C4-2B (cell line): ENCODE measurements at regions not wholly inside any gene's neighbourhood (a gene's known extent, or its start where the extent isn't known, plus 50 kb on each side); places are given as distances from the start of the nearest gene placed in this dataset.

Source experiments
- H3K27ac ChIP-seq: fragments of 450-650 bp; 2 replicates; pipeline ENCODE4 v1.5.1; 2017
- ZFX ChIP-seq: fragments of 450-650 bp; IDR thresholded peaks from 2 replicates; pipeline ENCODE4 v1.6.1; 2017
- TF ChIP-seq, protein P1 (sequence below): fragments of 450-650 bp; conservative IDR thresholded peaks from 2 replicates; pipeline ENCODE4 v1.5.1; 2017; ENCODE audit warnings: mild to moderate bottlenecking

DNA sequence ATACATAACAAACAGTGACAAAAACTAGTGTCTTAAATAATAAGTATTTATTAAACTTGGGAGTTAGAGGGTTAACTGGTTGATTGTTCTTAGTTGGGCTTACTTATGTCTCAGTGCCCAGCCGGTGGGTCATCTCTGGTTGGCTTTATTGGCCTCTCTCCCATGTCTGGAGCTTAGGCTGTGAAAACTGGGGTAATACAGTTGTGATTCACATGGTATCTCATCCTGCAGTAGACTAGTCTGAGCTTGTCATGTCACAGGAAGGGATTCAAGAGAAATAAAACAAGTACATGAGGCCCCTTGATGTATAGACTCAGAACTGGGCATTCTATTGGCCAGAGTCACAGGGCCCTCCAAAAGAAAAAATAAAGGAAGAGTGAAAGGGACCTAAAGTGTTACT, 466.4 kb upstream of the SMC2 start:
- H3K27ac ChIP-seq, result no peak overlapping the region
- no peak for TF ChIP-seq ZFX
- TF ChIP-seq, protein P1, sequence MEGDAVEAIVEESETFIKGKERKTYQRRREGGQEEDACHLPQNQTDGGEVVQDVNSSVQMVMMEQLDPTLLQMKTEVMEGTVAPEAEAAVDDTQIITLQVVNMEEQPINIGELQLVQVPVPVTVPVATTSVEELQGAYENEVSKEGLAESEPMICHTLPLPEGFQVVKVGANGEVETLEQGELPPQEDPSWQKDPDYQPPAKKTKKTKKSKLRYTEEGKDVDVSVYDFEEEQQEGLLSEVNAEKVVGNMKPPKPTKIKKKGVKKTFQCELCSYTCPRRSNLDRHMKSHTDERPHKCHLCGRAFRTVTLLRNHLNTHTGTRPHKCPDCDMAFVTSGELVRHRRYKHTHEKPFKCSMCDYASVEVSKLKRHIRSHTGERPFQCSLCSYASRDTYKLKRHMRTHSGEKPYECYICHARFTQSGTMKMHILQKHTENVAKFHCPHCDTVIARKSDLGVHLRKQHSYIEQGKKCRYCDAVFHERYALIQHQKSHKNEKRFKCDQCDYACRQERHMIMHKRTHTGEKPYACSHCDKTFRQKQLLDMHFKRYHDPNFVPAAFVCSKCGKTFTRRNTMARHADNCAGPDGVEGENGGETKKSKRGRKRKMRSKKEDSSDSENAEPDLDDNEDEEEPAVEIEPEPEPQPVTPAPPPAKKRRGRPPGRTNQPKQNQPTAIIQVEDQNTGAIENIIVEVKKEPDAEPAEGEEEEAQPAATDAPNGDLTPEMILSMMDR, result no peak

DNA sequence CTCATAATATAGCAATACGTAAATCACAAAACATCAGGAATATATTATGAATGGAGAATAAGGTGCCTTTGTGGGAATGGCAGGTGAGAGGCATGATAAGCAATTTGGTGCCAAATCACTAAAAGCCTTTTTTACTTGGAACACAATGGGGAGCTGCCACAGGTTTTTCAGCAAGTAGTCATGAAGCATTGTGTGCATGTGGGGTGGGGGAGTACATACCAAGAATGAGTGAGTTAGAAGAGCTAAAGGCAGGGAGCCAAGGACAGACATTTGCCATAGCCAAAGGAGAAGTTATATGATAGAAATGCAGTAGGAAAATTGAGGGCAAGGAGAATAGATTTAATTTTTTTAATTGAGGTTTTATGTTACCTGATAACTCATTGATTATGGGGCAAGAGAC, 445.0 kb upstream of the SMC2 start:
- TF ChIP-seq, protein P1, result no peak
- TF ChIP-seq ZFX, result no peak
- H3K27ac ChIP-seq, result no peak overlapping the region

DNA sequence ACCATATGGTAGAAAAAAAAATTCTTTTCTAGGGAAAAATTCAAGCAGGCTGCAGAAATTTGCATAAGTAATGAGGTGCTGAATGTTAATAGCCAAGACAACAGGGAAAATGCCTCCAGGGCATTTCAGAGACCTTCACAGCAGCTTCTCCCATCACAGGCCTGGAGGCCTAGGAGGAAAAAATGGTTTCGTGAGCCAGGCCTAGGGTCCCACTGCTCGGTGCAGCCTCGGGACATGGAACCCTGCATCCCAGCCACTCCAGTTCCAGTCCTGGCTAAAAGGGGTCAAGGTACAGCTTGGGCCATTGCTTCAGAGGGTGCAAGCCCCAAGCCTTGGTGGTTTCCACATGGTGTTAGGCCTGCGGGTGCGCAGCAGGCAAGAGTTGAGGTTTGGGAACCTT, 436.0 kb upstream of the SMC2 start:
- TF ChIP-seq, protein P1, result no peak
- TF ChIP-seq ZFX, result no peak
- no peak overlapping the region for H3K27ac ChIP-seq

- TF ChIP-seq ZFX, result no peak
- TF ChIP-seq, protein P1, result no peak
- no peak overlapping the region for H3K27ac ChIP-seq
Observed at GRCh38 chr9:103660830-103661229, 433.3 kb upstream of the SMC2 start.

DNA sequence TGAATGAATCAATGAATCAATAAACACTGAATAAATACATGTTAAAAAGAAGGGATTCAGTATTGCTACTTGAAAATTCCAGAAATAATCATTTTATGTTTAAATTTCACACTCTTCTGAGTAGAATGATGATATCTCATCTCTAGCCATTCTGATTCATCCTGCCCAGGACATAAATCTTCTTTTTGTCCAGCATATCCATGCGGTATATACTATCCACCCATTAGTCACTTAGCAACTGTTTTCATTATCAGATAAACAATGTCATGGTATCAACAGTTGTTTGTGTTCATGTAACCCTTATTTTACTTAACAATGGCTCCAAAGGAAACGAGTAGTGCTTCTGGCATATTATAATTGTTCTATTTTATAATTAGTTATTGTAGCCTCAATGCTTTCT, 432.4 kb upstream of the SMC2 start:
- TF ChIP-seq, protein P1, result no peak
- no peak for TF ChIP-seq ZFX
- H3K27ac ChIP-seq, result no peak overlapping the region

DNA sequence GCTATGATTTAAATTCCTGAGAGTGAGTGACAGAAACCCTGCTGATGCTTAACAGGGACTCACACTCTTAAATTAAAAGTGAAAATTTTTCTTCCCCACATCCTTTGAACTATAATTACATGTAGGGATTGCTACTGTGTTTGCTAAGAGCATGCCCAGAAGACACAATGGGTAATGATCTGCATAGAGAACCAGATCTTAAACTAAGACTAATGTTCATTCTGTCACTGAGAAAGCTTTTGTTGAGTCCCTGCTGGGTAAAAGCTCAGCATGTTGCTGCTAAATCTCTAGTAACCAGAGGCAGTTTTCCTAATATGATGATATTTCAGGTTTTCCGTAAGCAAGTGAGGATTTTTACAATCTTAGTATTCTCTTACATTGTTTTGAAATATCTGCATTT, 424.8 kb upstream of the SMC2 start:
- TF ChIP-seq ZFX, result no peak
- TF ChIP-seq, protein P1, result no peak
- H3K27ac ChIP-seq, result no peak overlapping the region

- TF ChIP-seq, protein P1, result no peak
- TF ChIP-seq ZFX, result no peak
- H3K27ac ChIP-seq, result no peak overlapping the region
Observed at GRCh38 chr9:103674271-103674670, 419.8 kb upstream of the SMC2 start.
